VCaP (cell line): ENCODE measurements at regions not wholly inside any gene's neighbourhood (a gene's known extent, or its start where the extent isn't known, plus 50 kb on each side); places are given as distances from the start of the nearest gene placed in this dataset.

ENCODE experiments used
- H3K27ac ChIP-seq: fragments of 450-650 bp; 2 replicates; pipeline ENCODE4 v1.5.1; 2017
- CTCF ChIP-seq: fragments of 450-650 bp; conservative IDR thresholded peaks from 2 replicates; pipeline ENCODE4 v1.5.1; 2017; ENCODE audit warnings: mild to moderate bottlenecking, moderate library complexity

GRCh38 chr6:168956884-168957730, 296.5 kb downstream of the THBS2 start:
- H3K27ac ChIP-seq, result peak overlapping the region; percentile 32; the same call in 1 of the 2 replicates
- peak; percentile 89 for TF ChIP-seq CTCF

- TF ChIP-seq CTCF, result no peak
- no peak overlapping the region for H3K27ac ChIP-seq
Observed at GRCh38 chr6:168956141-168956838, 297.4 kb downstream of the THBS2 start.

- no peak overlapping the region for H3K27ac ChIP-seq
- no peak for TF ChIP-seq CTCF
Observed at GRCh38 chr6:168953461-168953860, 300.2 kb downstream of the THBS2 start.

GRCh38 chr6:168951217-168951616, 302.4 kb downstream of the THBS2 start:
- no peak for TF ChIP-seq CTCF
- H3K27ac ChIP-seq, result no peak overlapping the region

- no peak overlapping the region for H3K27ac ChIP-seq
- TF ChIP-seq CTCF, result no peak
Observed at GRCh38 chr6:168950858-168951214, 302.8 kb downstream of the THBS2 start.

GRCh38 chr6:168949981-168950857, 303.4 kb downstream of the THBS2 start:
- no peak for TF ChIP-seq CTCF
- H3K27ac ChIP-seq, result no peak overlapping the region
